Stimulated activated CD4-positive, alpha-beta T cell treated with anti-CD3 and anti-CD28 coated beads, TNF-alpha, amount 100 ng/mL, for 48 hours (primary cell): ENCODE measurements at regions not wholly inside any gene's neighbourhood (a gene's known extent, or its start where the extent isn't known, plus 50 kb on each side); places are given as distances from the start of the nearest gene placed in this dataset.
"Not testable (repeated sequence)": the region's sequence is repeated elsewhere in the genome, so short reads cannot be mapped to it uniquely, and the experiment has no call there.

Experiments used
- DNase-seq, 3 donors: peaks; one replicate each; pipeline ENCODE4 v3.0.0-alpha.2; 2020; ENCODE audit warnings: low read depth in 3 of 3

- DNase-seq = no peak
Observed at GRCh38 chr7:106583706-106584690, 77.0 kb downstream of the CCDC71L start.

DNA sequence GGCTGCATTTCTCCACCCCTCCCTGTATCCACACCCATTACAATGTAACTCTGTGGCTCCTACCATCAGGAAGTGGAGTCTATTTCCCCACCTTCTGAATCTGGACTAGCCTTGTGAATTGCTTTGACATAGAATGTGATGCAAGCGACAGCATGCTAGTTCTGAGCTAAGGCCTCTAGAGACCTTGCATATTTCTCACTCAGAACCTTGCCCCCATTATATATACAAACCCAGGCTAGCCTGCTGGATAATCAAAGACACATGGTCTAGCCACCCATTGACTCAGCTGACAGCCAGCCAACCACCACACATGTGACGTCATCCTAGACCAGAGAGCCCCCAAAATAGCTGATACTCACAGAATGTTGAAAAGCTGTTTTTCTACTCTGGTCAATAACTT, 77.9 kb downstream of the CCDC71L start:
- no peak for DNase-seq

DNA sequence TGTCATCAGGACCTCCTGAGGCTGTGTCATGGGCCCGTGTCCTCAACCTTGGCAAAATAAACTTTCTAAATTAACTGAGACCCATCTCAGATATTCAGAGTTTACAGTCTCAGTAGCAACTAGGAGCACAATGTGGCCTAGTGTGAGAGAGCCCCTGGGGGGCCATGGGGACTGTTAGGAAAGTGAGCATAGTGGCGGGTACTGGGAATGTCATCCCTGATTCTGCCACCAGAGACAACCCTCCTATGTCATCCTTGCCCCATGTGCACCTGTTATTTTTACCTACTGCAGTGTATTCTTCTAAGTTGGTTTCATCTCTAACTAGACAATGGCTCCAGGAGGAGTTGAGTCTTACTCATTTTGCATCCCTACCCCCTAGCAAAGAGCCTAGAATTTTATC, 78.6 kb downstream of the CCDC71L start:
- no peak for DNase-seq

DNA sequence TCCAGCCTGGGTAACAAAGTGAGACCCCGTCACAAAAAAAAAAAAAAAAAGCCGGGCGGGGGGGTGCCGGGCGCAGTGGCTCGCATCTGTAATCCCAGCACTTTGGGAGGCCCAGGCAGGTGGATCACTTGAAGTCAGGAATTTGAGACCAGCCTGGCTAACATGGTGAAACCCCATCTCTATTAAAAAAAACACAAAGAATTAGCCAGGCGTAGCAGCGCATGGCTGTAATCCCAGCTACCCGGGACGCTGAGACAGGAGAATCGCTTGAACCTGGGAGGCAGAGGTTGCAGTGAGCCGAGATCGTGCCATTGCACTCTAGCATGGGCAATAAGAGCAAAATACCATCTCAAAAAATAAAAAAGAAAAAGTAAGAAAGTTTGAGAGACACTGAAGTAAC, 81.9 kb downstream of the CCDC71L start:
- not testable (repeated sequence) for DNase-seq

GRCh38 chr7:106575138-106575823, 85.7 kb downstream of the CCDC71L start:
- DNase-seq = no peak

DNA sequence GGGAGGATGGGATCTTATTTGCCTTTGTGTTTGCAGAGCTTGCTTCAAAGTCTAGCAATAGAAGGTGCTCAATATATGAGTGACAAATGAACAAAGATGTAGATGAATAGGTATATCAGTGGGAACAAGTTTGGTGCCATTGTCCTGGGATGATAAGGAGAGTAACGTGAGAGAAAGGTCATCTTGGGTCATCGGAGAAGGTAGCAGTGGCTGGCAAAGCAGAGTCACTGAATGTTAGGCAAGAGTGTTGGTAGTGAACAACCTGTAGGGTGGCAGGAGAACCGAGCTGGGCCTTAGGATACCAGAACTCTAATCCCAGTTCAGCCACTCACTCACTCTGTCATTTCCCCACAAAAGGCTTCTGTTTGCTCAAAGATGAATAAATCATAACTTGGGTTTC, 87.2 kb downstream of the CCDC71L start:
- DNase-seq = no peak

GRCh38 chr7:106573125-106573663, 87.8 kb downstream of the CCDC71L start:
- DNase-seq = no peak

DNA sequence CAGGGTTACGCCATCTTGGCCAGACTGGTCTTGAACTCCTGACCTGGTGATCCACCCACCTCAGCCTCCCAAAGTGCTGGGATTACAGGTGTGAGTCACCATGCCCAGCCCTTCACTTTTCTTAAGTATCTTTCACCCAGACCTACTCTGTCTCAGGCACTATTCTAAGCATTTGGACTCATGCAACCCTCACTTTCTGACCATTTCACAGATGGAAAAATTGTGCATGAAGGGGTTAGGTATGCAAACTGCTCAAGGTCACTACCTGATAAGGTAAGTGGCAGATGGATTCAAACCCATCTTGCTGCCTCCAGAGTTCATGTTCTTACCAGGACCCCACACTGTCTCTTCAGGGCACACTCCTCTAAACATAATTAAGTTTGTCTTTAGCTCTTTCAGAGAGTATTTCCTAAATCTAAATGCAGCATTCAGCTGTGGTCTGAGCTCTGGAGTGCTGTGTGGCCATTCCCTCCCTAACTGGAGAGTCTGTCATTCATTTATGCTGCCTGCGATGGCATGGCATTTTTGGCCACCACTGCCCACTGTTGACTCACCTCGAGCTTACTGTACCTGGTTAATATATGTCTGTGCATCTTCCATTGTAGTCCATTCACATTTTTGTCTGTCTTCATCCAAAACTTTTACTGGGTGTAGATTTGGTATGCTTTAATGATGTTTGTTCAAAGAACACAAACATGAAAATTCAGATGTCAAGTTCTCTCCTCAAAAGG, 88.4 kb downstream of the CCDC71L start:
- no peak for DNase-seq

- DNase-seq = no peak
Observed at GRCh38 chr7:106571563-106571962, 89.4 kb downstream of the CCDC71L start.

DNA sequence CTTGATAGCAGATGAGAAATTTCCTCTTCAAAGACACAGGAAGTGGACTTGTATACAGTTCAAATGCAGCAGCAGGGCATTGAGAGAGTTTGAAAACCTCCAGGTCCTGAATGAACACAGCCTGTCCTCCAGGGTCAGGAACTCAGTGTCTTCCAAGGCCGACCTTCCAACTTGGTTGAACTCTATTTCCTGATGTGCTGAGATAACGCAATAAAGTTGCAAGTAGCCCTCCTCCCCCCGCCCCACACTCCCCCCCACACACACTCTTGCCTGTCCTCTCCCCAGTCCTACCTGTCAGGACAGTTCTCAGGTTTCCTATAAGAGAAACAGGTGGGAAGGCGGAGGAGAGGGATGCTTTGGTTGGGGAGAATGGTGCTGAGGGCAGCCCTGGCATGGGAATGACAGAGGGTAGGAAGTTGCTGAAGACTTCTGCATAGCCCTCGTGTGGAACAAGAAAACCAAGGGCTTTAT, 90.0 kb downstream of the CCDC71L start:
- DNase-seq = no peak

- DNase-seq = no peak
Observed at GRCh38 chr7:106570146-106570545, 90.8 kb downstream of the CCDC71L start.

DNA sequence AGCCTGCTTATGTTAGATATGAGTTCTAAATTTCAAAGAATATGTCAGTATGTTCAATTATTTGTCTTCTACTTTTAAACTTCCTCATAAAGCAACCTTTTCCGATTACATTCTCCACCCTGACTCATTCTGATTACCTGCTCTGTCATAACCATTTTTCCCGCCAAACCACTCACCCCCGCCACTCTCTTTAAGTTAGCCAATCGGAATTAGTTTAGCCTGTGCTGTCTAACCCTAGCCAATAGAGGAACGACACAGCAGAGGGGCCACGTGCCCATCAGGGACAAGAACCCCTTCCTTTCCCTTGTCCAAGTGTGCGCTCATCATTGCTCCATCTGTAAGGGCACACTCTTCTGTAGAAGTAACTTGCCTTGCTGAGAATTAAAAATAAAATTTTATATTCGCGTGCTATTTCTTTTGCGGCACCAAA, 91.4 kb downstream of the CCDC71L start:
- DNase-seq = no peak

DNA sequence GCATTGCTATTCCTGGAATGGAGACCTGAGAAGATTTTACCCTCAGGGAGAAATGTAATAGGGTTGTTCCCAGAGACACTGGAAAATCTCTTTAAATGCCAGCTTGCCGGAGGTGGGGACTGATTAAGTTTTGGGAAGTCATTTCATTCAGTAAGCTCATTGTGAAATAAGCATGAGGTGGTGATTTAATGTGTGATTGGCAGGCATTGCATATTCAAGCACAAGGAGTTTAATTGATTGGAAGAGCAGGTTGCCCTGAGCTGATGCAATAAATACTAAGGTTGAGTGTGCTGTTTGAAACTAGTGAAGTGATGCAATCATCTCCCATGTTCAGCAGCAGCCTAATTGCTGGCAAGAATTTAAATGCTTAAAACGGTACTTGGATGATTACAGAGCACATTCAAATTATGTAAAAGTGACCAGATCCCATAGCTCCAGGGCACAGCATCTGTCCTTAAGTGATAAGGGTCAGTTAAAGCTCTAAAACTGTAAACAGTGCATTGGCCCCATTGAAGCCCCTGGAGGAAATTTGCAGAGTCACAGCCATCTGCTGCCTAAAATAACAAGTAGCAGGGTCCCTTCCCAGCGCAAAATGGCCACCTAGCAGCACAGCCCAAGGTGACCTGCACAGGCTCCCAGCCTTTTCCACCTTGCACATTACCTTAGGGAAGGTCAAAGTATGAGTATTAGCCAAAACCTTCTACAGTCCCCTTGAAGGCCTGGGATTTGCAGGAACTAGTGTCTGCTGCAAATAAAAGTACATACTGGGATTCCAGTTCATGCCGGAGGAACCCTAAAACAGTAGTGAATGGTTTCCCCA, 92.1 kb downstream of the CCDC71L start:
- no peak for DNase-seq

- DNase-seq = no peak
Observed at GRCh38 chr7:106568002-106568679, 92.8 kb downstream of the CCDC71L start.

GRCh38 chr7:106567204-106568001, 93.6 kb downstream of the CCDC71L start:
- DNase-seq = not testable (repeated sequence)

DNA sequence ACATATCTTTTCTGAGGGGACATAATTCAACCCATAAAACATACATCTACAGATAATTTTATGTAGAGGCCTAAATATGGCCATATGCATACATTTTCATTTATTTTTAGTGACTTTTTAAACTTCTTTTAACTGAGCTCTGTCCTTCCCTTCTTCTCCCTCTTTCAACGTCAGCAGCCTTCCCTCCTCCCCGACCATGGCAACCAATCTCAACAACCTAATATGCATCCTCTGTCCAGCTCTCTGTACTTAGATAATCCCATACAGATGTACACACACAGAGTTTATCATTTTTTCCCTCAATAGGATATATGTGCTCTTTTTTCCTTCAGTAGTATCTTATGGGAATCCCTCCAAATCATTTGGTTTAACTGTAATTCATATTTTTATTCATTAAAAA, 94.3 kb downstream of the CCDC71L start:
- DNase-seq = no peak

DNA sequence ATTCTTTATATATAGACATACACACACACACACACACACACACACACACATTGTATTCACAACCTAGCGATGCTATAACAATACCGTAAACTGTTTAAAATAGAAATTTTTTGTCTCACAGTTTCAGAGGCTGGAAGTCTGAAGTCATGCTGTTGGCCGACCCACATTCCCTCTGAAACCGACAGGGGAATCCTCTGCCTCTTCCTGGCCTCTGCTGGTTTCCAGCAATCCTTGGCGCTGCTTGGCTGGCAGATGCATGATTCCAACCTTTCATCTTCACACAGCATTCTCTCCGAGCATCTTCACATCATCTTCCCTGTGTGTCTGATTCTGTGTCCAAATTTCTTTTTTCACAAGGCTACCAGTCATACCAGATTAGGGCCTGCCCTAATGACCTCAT, 94.8 kb downstream of the CCDC71L start:
- no peak for DNase-seq

GRCh38 chr7:106565428-106565827, 95.5 kb downstream of the CCDC71L start:
- no peak for DNase-seq

GRCh38 chr7:106563466-106564150, 97.3 kb downstream of the CCDC71L start:
- DNase-seq = no peak
